ENCODE measurements at regions not wholly inside any gene's neighbourhood (a gene's known extent, or its start where the extent isn't known, plus 50 kb on each side); places are given as distances from the start of the nearest gene placed in this dataset.
A peak's percentile ranks its signal among the peaks of the same experiment; 100 is the strongest.

GRCh38 chr3:13223574-13224237 is 150.5 kb upstream of the IQSEC1 start:
- DNase-seq = no peak

DNA sequence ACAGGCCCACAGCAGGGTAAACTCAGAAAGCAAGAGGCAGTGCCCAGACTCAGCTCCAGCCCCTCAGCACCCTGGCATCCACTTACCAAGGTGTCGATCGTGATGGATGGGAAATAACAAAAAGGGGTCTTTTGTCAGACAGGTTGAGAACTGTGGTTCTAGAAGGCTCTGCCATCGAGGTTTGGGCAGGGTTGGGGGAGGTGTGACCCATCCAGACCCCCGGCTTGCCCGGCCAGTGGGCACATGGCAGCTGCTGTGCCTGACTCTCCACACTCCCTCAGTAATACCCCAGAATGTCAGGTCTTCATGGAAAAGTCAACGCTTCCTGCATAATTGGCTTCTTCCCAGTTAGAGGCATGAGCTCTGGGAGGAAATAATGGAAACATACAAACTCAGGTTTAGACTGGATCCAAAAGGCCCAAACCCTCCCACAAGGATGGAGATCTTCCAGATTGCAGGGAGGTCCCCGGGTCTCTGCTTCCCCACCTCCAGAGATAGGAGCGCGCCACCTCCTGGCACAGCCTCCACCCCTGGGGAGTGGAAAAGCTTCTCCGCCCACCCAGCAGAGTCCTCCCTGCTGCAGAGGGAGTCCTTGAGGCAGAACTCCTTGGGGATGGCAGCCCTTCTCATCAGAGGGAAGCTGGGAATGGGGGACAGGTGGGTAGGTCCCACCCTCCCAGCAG is 149.8 kb upstream of the IQSEC1 start:
- DNase-seq = no peak

- no peak for DNase-seq
These were observed 148.9 kb upstream of the IQSEC1 start for GRCh38 chr3:13222131-13222530.

DNA sequence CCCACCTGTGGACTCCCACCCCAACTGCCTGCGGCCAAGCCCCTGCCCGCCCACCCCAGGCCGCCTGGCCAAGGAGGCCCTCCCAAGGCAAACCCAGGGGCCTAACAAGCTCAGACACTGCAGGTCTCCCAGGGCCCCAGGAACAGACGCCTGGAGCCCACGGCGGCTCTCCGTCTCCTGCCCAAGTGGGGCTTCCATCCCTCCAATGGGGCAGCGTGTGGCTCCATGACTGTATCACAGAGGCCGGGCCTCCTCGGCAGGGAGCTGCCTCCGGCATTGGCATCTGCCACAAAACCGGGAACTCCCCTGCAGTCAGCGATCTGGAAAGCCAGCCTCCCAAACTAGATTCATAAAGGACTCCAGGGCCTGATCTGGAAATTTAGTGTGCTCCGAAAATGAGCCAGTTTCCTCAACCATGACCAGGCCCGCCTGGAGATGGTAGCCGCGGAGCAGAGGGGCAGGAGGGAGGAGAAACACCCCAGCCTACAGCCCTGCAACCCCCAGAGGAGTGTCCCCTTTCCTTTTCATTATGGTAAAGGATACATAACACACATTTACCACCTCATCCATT is 148.3 kb upstream of the IQSEC1 start:
- DNase-seq = no peak

DNA sequence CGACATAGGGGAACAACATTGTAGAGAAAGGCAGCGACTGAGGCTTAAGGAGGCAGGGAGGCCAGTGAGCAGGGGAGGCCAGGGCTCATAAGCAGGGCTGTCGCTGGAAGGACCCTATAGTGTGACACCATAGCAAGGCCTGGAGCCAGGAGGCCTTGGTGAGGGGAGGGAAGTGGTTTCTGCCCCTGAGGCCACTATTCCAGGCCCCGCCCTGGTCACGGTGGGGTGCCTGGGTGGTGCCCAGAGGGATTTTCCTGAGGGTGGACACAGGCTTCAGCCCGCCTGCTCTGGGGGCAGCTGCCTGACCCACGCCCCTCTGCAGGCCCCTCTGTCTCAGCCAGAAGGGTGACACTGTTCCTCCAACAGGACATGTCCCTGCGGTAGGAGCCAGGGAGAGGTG is 147.8 kb upstream of the IQSEC1 start:
- no peak for DNase-seq

- no peak for DNase-seq
These were observed 146.7 kb upstream of the IQSEC1 start for GRCh38 chr3:13219902-13220296.

DNA sequence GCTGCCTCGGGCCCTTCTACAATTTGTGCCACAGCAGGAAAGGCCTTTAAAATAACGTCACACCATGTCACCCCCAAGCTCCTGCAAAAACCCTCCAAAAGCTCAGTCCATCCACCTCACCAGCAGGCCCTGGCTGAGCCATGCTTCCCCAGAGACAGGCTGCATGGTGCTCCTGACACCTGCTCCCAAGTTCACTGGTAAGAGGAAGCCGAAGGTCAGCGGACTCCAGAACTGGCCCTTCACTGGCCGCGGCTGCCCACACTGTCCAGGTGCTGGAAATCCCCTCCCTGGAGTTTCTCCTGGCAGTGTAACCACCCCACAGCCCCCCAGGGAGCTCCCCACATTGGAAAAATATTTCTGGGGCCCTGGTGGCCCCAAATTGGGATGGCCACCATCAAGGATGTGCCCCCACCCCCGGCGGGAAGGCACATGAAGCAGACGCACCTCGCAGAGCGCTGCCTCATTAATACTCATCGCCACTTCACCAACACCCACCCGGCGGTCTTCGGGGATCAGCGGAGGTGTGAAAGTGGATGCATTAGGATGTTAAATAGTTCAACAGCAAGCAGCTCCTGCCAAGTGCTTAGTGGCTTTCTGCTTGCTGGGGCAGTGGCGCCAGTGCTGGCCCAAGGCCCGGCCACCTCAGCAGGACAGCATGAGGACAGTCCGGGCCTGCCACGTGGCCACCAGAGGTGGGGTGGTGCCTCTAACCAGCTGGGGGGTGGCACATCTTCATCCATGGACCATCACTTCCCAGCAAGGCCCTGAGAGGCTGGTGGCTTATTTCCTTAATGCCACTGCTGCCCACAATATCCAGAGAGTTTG is 146.1 kb upstream of the IQSEC1 start:
- no peak for DNase-seq

DNA sequence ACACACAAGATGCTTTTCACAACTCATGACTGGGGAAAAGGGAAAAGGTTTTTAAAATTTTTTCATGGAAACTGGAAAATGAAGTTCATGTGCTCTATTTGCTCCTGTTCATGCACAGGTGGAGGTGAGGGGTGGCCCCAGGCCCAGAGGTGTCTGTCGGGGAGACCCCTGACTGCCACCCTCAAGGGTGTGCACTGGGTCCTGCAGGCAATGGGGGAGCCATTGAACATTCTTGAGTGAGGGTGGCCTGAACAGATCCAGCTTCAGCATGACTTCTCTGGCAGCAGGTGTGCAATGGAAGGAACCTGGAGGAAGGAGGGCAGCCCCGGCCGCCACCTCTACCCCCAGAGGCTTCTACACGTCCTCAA is 145.3 kb upstream of the IQSEC1 start:
- DNase-seq = no peak

DNA sequence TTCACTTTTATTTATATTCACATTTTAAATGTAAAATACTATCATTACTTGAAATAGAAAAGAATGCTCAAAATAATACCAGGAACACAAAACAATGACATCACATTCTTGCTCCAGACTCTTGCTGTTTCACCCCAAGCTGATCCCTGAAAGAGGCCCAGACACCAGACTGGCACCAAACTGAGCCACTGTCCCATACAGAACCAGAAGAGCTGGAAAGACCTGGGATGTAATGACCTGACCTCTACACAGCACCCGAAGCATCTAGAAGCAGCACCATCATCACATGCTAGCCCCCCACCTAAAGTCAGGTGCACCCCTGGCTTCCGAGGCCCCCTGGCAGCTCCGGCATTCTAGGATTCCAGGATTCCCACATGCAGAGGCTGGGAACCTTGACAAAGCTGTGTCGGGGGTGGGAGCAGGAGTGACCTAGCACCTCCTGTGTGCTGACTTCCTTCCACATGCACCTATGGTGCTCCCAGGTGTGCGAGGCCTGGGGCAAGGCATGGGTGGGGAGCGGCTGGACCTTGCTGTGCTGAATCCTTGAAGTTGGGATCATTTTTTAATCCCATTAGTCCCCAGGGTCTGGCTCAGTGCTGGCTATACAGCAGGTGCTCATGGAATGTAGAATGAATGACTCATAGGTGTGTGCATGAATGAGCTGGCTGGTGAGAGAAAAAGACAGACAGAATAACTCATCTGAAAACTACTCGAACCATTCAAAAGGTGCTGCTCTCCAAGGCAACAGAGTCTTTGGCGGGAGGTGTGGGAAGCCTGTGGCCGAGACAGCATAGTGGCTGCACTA is 144.7 kb upstream of the IQSEC1 start:
- DNase-seq = no peak

DNA sequence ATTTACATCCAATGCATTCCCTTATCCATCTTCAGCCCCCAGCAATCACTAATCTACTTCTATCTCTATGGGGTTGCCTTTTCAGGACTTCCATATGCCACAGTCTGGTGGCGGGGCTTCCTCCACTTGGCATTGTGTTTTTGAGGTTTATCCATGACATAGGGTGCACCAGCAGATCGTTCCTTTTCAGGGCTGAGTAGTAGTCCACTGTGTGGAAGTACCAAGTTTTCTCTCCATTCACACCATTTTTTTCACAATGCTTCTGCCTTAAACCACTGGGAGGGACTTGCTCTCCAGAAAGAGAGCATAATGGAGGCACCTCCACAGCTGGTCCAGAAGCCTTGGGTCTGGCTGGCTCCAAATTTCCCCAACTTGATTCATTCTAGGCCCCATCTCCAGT is 144.0 kb upstream of the IQSEC1 start:
- DNase-seq = no peak

GRCh38 chr3:13215940-13216546 is 142.8 kb upstream of the IQSEC1 start:
- no peak for DNase-seq

- no peak for DNase-seq
These were observed 141.7 kb upstream of the IQSEC1 start for GRCh38 chr3:13214847-13215472.

- no peak for DNase-seq
These were observed 140.9 kb upstream of the IQSEC1 start for GRCh38 chr3:13213911-13214846.

DNA sequence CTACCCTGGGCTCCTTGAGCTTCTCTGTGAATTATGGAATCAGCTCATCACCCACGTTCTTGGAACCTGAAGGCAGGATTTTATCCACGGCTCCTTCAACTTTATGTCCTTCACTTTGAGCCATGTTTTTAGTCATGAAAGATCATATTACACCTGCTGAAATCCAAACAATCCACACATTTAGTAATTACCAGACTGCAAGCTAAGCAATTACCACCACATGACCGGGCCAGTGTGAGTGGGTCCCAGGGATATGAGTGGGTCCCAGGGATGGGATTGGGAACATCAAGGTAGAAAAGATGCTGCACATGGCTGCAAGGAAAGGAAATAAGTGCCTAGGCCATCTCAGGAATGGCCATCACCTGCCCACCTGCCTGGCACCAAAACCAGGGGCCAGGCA is 140.3 kb upstream of the IQSEC1 start:
- DNase-seq = no peak

DNA sequence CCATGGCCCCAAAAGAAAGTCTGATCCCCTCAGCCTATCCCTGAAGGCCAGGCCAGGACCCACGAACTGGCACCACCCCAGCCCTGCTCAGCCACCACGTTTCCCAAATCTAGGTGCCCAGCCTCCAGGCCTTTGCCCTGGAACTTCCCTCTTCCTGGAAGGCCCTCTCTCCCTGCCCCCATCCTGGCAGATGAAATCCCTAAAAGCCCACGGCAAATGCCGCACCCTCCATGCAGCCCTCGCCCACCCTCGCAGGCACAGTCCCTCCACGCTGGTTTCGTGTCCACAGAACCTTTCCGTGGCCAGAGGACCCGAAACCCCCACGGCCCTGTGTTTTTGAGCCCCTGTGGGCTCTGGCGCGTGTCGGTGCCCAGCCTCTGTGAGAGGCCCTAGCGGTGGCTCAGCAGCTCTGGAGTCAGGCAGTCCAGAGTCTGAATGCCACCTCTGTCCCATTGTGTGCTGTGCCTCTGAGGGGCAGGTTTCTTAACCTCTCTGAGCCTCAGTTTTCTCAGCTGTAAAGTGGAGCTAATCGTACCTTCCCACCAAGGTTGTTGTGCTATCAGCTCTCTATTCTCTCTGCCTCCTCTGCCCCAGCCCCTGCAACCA is 138.5 kb upstream of the IQSEC1 start:
- no peak for DNase-seq

DNA sequence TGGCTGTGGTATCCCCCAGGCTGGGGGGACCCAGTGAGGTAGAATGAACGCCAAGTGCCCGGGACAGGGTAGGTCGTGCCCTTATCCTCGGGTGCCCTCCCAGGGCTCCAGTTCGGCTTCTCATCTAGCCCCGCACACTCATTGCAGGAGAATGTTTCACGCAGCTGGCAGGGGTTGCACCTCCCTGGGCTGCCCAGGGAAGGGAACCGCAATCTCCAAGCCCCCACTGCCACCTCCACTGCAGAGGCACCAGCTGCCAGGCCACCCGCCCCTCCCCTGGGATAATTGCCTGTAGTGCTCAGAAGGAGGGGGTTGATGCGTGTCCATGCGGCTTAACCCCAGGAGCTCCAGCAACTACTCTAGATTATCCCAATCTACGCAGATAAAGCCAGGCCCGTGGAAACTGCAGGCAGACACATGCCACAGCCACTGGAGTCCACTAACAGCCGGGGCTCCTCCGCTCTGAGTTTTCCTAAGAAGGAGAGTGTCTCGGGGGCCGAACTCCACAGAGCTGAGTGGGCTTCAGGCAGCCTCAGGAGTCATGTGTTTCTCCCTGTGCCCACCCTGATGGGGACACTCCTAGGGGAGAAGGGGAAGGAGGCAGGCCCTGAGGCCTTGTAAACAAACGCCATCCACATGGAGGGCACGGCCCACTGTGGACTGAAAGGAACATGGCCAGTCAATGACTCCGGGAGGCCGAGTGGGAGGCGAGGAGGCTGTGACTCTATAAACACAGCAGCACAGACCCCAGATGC is 137.2 kb upstream of the IQSEC1 start:
- DNase-seq = peak; percentile 16

GRCh38 chr3:13209634-13209997 is 136.4 kb upstream of the IQSEC1 start:
- no peak for DNase-seq

- DNase-seq = no peak
These were observed 135.7 kb upstream of the IQSEC1 start for GRCh38 chr3:13208706-13209633.

Measured in NCI-H2227 treated with DMSO at 0.1 percent for 48 hours (cell line).